Daoy (cell line): ENCODE measurements at regions not wholly inside any gene's neighbourhood (a gene's known extent, or its start where the extent isn't known, plus 50 kb on each side); places are given as distances from the start of the nearest gene placed in this dataset.

Experiments used
- DNase-seq: peaks from one replicate; pipeline ENCODE4 v3.0.0-alpha.2; 2015; ENCODE audit warnings: low read depth

- DNase-seq: no peak
These were observed 369.6 kb upstream of the USP24 start for GRCh38 chr1:55584526-55585401.

GRCh38 chr1:55582084-55582483 is 366.9 kb upstream of the USP24 start:
- DNase-seq: no peak

- DNase-seq: peak; percentile 23
These were observed 365.7 kb upstream of the USP24 start for GRCh38 chr1:55580845-55581332.

GRCh38 chr1:55579332-55580001 is 364.3 kb upstream of the USP24 start:
- DNase-seq: no peak

GRCh38 chr1:55578646-55579045 is 363.5 kb upstream of the USP24 start:
- no peak for DNase-seq

- no peak for DNase-seq
These were observed 360.6 kb upstream of the USP24 start for GRCh38 chr1:55575571-55576279.

GRCh38 chr1:55574691-55575225 is 359.6 kb upstream of the USP24 start:
- no peak for DNase-seq

GRCh38 chr1:55572878-55573734 is 357.9 kb upstream of the USP24 start:
- peak; percentile 60 for DNase-seq

GRCh38 chr1:55571767-55572166 is 356.6 kb upstream of the USP24 start:
- no peak for DNase-seq

GRCh38 chr1:55569417-55569816 is 354.3 kb upstream of the USP24 start:
- DNase-seq: no peak

- DNase-seq: no peak
These were observed 353.6 kb upstream of the USP24 start for GRCh38 chr1:55568732-55569131.

GRCh38 chr1:55560266-55560665 is 345.1 kb upstream of the USP24 start:
- DNase-seq: no peak

- DNase-seq: no peak
These were observed 344.7 kb upstream of the USP24 start for GRCh38 chr1:55559842-55560241.

GRCh38 chr1:55559161-55559611 is 344.0 kb upstream of the USP24 start:
- no peak for DNase-seq

- no peak for DNase-seq
These were observed 343.4 kb upstream of the USP24 start for GRCh38 chr1:55558515-55558914.

- DNase-seq: no peak
These were observed 341.0 kb upstream of the USP24 start for GRCh38 chr1:55555956-55556725.

- no peak for DNase-seq
These were observed 339.4 kb upstream of the USP24 start for GRCh38 chr1:55554611-55555010.

GRCh38 chr1:55552636-55553035 is 337.5 kb upstream of the USP24 start:
- no peak for DNase-seq

- no peak for DNase-seq
These were observed 332.2 kb upstream of the USP24 start for GRCh38 chr1:55547405-55547804.

GRCh38 chr1:55546553-55546952 is 331.4 kb upstream of the USP24 start:
- DNase-seq: no peak
